WERI-Rb-1 (cell line): ENCODE measurements at regions not wholly inside any gene's neighbourhood (a gene's known extent, or its start where the extent isn't known, plus 50 kb on each side); places are given as distances from the start of the nearest gene placed in this dataset.

Source experiments
- DNase-seq: peaks from one replicate; pipeline ENCODE4 v3.0.0-alpha.2; 2020
- H3K27ac ChIP-seq: fragments of 250-450 bp; sonication (Bioruptor Pico); 2 replicates; pipeline ENCODE4 v1.5.1; 2020; ENCODE audit warnings: mild to moderate bottlenecking, moderate library complexity
- H3K27me3 ChIP-seq: fragments of 250-450 bp; sonication (Bioruptor Pico); 2 replicates; pipeline ENCODE4 v1.5.1; 2021; ENCODE audit warnings: mild to moderate bottlenecking, low read depth, moderate library complexity; ENCODE audit not compliant: insufficient read depth, severe bottlenecking
- H3K36me3 ChIP-seq: fragments of 250-450 bp; sonication (Bioruptor Pico); 2 replicates; pipeline ENCODE4 v1.5.1; 2020; ENCODE audit warnings: mild to moderate bottlenecking, moderate library complexity
- H3K4me3 ChIP-seq: 2 replicates; pipeline ENCODE4 v1.5.1; 2011; ENCODE audit warnings: low read depth, mild to moderate bottlenecking, control low read depth, low read length
- H3K9me3 ChIP-seq: fragments of 250-450 bp; sonication (Bioruptor Pico); 2 replicates; pipeline ENCODE4 v1.5.1; 2021; ENCODE audit warnings: mild to moderate bottlenecking, moderate library complexity; ENCODE audit not compliant: severe bottlenecking
- CTCF ChIP-seq: IDR thresholded peaks from 2 replicates; pipeline ENCODE4 v1.5.1; 2011; ENCODE audit warnings: low read depth, mild to moderate bottlenecking, control low read depth, inconsistent platforms, low read length

- Histone ChIP-seq H3K9me3 (no peaks in the 10 kb centered on the region), H3K27me3 (no peaks in the 10 kb centered on the region), H3K27ac (no peak overlapping the region), H3K36me3 (no peaks in the 10 kb centered on the region), H3K4me3 (no peak overlapping the region)
- DNase-seq = no peak
- TF ChIP-seq CTCF = no peak
Measured at GRCh38 chr12:46443594-46444263, 71.2 kb upstream of the SLC38A2 start.

GRCh38 chr12:46442738-46443137, 70.2 kb upstream of the SLC38A2 start:
- H3K36me3 ChIP-seq = no peaks in the 10 kb centered on the region
- H3K9me3 ChIP-seq = no peaks in the 10 kb centered on the region
- H3K27me3 ChIP-seq = no peaks in the 10 kb centered on the region
- no peak for TF ChIP-seq CTCF
- no peak overlapping the region for H3K27ac ChIP-seq
- no peak for DNase-seq
- H3K4me3 ChIP-seq = no peak overlapping the region

GRCh38 chr12:46442239-46442638, 69.7 kb upstream of the SLC38A2 start:
- H3K4me3 ChIP-seq = no peak overlapping the region
- no peaks in the 10 kb centered on the region for H3K27me3 ChIP-seq
- H3K27ac ChIP-seq = no peak overlapping the region
- TF ChIP-seq CTCF = no peak
- no peaks in the 10 kb centered on the region for H3K9me3 ChIP-seq
- no peak for DNase-seq
- no peaks in the 10 kb centered on the region for H3K36me3 ChIP-seq

- no peaks in the 10 kb centered on the region for H3K27me3 ChIP-seq
- DNase-seq = no peak
- no peak for TF ChIP-seq CTCF
- H3K4me3 ChIP-seq = no peak overlapping the region
- no peaks in the 10 kb centered on the region for H3K36me3 ChIP-seq
- H3K27ac ChIP-seq = no peak overlapping the region
- no peaks in the 10 kb centered on the region for H3K9me3 ChIP-seq
Measured at GRCh38 chr12:46439793-46440511, 67.4 kb upstream of the SLC38A2 start.

GRCh38 chr12:46438719-46439319, 66.2 kb upstream of the SLC38A2 start:
- no peak for TF ChIP-seq CTCF
- DNase-seq = no peak
- H3K27ac ChIP-seq = no peak overlapping the region
- H3K4me3 ChIP-seq = no peak overlapping the region
- H3K36me3 ChIP-seq = no peaks in the 10 kb centered on the region
- H3K9me3 ChIP-seq = no peaks in the 10 kb centered on the region
- H3K27me3 ChIP-seq = no peaks in the 10 kb centered on the region
